ENCODE measurements at regions not wholly inside any gene's neighbourhood (a gene's known extent, or its start where the extent isn't known, plus 50 kb on each side); places are given as distances from the start of the nearest gene placed in this dataset.

GRCh38 chr2:15845294-15845693, 95.1 kb upstream of the MYCN start:
- no peak for DNase-seq (ENCODE audit: low spot score)
- no peak for TF ChIP-seq ATF6 (CRISPR knock-in tag; IDR thresholded peaks at IDR 0.05)
- no peak for TF ChIP-seq E2F5 (CRISPR knock-in tag; IDR thresholded peaks at IDR 0.05)
- TF ChIP-seq ZMAT4 (CRISPR knock-in tag; IDR thresholded peaks at IDR 0.05): no peak
- no peak for TF ChIP-seq PREB (CRISPR knock-in tag; IDR thresholded peaks at IDR 0.05; ENCODE audit: borderline replicate concordance)
- TF ChIP-seq ERG (CRISPR knock-in tag; IDR thresholded peaks at IDR 0.05): no peak
- no peak for TF ChIP-seq ZNF423 (CRISPR knock-in tag; IDR thresholded peaks at IDR 0.05)
- TF ChIP-seq USF2 (CRISPR knock-in tag; IDR thresholded peaks at IDR 0.05): no peak
- no peak for TF ChIP-seq ZNF671 (CRISPR knock-in tag; IDR thresholded peaks at IDR 0.05)
- TF ChIP-seq SMAD4 (CRISPR knock-in tag; IDR thresholded peaks at IDR 0.05): no peak
- TF ChIP-seq KAT7 (CRISPR knock-in tag; IDR thresholded peaks at IDR 0.05; ENCODE audit: borderline replicate concordance): no peak
- TF ChIP-seq NR1H2 (CRISPR knock-in tag; IDR thresholded peaks at IDR 0.05): no peak
- no peak for TF ChIP-seq ETV6 (CRISPR knock-in tag; IDR thresholded peaks at IDR 0.05)
- no peak for TF ChIP-seq E2F4 (CRISPR knock-in tag; IDR thresholded peaks at IDR 0.05; ENCODE audit: borderline replicate concordance, low read depth)
- no peak for TF ChIP-seq MAX (CRISPR knock-in tag; IDR thresholded peaks at IDR 0.05)
- no peaks in the 10 kb centered on the region for H3K27me3 Mint-ChIP-seq (ENCODE audit: low read depth)
- no peaks in the 10 kb centered on the region for H3K36me3 Mint-ChIP-seq
- ATAC-seq: no peak
- no peak overlapping the region for H3K27ac Mint-ChIP-seq
- peaks cover 6% of the 10 kb centered on the region for H3K9me3 Mint-ChIP-seq
- peaks cover 10% of the 10 kb centered on the region; the same call in 1 of the 2 replicates for H3K4me1 Mint-ChIP-seq
- ChIA-PET POLR2A (no interaction called here), CTCF (interaction anchor here (1.4 kb wide), 1 partner anchor 47 kb away, joined by 3 read pairs; no protein-coding TSS in a partner anchor)
- H3K4me3 Mint-ChIP-seq: no peak overlapping the region

- ChIA-PET CTCF (interaction anchor here (0.9 kb wide), 1 partner anchor 93 kb away, joined by 3 read pairs; no protein-coding TSS in a partner anchor), POLR2A (no interaction called here)
- H3K27me3 Mint-ChIP-seq (ENCODE audit: low read depth): no peaks in the 10 kb centered on the region
- H3K4me1 Mint-ChIP-seq: peaks cover 10% of the 10 kb centered on the region; the same call in 1 of the 2 replicates
- H3K4me3 Mint-ChIP-seq: no peak overlapping the region
- ATAC-seq (no peak), DNase-seq (ENCODE audit: low spot score) (no peak)
- H3K9me3 Mint-ChIP-seq: peaks cover 6% of the 10 kb centered on the region
- H3K36me3 Mint-ChIP-seq: no peaks in the 10 kb centered on the region
- no peak overlapping the region; the same call in 1 of the 2 replicates for H3K27ac Mint-ChIP-seq
- TF ChIP-seq CREM (CRISPR knock-in tag; IDR thresholded peaks at IDR 0.05): no peak
- no peak for TF ChIP-seq PREB (CRISPR knock-in tag; IDR thresholded peaks at IDR 0.05; ENCODE audit: borderline replicate concordance)
- TF ChIP-seq SOX15 (CRISPR knock-in tag; IDR thresholded peaks at IDR 0.05): no peak
- TF ChIP-seq CREB1 (CRISPR knock-in tag; IDR thresholded peaks at IDR 0.05): no peak
- TF ChIP-seq NR3C1 (CRISPR knock-in tag; conservative IDR thresholded peaks at IDR 0.05; ENCODE audit: low read depth): no peak
- TF ChIP-seq PRDM15 (CRISPR knock-in tag; IDR thresholded peaks at IDR 0.05): no peak
- TF ChIP-seq ZNF138 (CRISPR knock-in tag; conservative IDR thresholded peaks at IDR 0.05): no peak
- no peak for TF ChIP-seq TCF7 (CRISPR knock-in tag; IDR thresholded peaks at IDR 0.05; ENCODE audit: low read depth)
- TF ChIP-seq PRRX2 (CRISPR knock-in tag; IDR thresholded peaks at IDR 0.05): no peak
Measured at GRCh38 chr2:15845737-15846405, 94.5 kb upstream of the MYCN start.
